HFFc6 (cell line): ENCODE measurements at regions not wholly inside any gene's neighbourhood (a gene's known extent, or its start where the extent isn't known, plus 50 kb on each side); places are given as distances from the start of the nearest gene placed in this dataset.

ENCODE experiments used
- DNase-seq: peaks from one replicate; pipeline ENCODE4 v3.0.0-alpha.2; 2018
- H3K27ac Mint-ChIP-seq: 2 replicates; pipeline ENCODE4 v1.8.0; 2020; ENCODE audit warnings: mild to moderate bottlenecking, mixed read lengths
- H3K27me3 Mint-ChIP-seq: 2 replicates; pipeline ENCODE4 v1.8.0; 2021; ENCODE audit warnings: mild to moderate bottlenecking, moderate library complexity, mixed read lengths; ENCODE audit not compliant: insufficient read depth
- H3K36me3 Mint-ChIP-seq: 2 replicates; pipeline ENCODE4 v1.8.0; 2021; ENCODE audit warnings: low read depth, mixed read lengths
- H3K4me1 Mint-ChIP-seq: 2 replicates; pipeline ENCODE4 v1.8.0; 2020; ENCODE audit warnings: low read depth, mixed read lengths
- H3K4me3 Mint-ChIP-seq: 2 replicates; pipeline ENCODE4 v1.8.0; 2020; ENCODE audit warnings: mild to moderate bottlenecking, moderate library complexity, mixed read lengths
- H3K9me3 Mint-ChIP-seq: 2 replicates; pipeline ENCODE4 v1.8.0; 2020; ENCODE audit warnings: mild to moderate bottlenecking, mixed read lengths
- TF ChIP-seq, protein P1 (sequence below): fragments of 200-600 bp; sonication (generic); IDR thresholded peaks from 2 replicates; pipeline ENCODE4 v1.5.0; 2021; ENCODE audit warnings: antibody characterized with exemption, mild to moderate bottlenecking

DNA sequence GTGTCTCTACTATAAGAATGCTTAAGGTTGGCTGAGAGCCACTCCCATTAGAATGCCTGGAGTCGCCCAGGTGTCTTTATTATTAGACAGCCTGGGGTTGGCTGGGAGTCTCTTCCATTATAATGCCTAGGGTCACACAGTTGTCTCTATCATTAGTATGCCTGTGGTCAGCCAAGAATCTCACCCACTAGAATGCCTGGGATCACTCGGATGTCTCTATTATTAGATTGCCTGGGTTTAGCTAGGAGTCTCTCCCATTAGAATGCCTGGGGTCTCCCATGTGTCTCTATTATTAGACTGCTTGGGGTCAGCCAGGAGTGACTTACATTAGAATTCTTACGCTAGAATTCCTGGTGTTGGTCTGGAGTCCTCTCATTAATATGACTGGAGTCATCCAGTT is 2255.3 kb downstream of the TP53TG3F start:
- H3K27ac Mint-ChIP-seq: no peak overlapping the region
- H3K4me1 Mint-ChIP-seq: no peaks in the 10 kb centered on the region
- H3K36me3 Mint-ChIP-seq: no peaks in the 10 kb centered on the region
- H3K9me3 Mint-ChIP-seq: peaks cover 35% of the 10 kb centered on the region
- no peak overlapping the region for H3K4me3 Mint-ChIP-seq
- TF ChIP-seq, protein P1, sequence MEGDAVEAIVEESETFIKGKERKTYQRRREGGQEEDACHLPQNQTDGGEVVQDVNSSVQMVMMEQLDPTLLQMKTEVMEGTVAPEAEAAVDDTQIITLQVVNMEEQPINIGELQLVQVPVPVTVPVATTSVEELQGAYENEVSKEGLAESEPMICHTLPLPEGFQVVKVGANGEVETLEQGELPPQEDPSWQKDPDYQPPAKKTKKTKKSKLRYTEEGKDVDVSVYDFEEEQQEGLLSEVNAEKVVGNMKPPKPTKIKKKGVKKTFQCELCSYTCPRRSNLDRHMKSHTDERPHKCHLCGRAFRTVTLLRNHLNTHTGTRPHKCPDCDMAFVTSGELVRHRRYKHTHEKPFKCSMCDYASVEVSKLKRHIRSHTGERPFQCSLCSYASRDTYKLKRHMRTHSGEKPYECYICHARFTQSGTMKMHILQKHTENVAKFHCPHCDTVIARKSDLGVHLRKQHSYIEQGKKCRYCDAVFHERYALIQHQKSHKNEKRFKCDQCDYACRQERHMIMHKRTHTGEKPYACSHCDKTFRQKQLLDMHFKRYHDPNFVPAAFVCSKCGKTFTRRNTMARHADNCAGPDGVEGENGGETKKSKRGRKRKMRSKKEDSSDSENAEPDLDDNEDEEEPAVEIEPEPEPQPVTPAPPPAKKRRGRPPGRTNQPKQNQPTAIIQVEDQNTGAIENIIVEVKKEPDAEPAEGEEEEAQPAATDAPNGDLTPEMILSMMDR: no peak
- DNase-seq: no peak
- H3K27me3 Mint-ChIP-seq: no peaks in the 10 kb centered on the region; the same call in 1 of the 2 replicates

DNA sequence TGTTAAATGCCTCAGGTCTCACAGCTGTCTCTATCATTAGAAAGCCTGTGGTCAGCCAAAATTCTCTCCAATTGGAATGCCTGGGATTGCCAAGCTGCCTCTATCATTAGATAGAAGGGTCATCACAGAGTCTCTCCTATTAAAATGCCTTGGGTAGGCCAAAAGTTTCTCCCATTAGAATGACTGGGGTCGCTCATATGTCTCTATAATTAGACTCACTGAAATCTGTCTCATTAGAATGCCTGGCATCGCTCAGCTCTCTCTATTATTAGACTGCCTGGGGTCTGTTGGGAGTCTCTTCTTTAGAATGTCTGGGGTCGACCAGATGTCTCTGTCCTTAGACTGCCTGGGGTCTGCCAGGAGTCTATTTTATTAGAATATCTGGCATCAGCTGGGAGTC is 2265.1 kb downstream of the TP53TG3F start:
- H3K9me3 Mint-ChIP-seq: peaks cover 61% of the 10 kb centered on the region
- H3K4me1 Mint-ChIP-seq: no peaks in the 10 kb centered on the region
- no peak overlapping the region for H3K27ac Mint-ChIP-seq
- H3K27me3 Mint-ChIP-seq: no peaks in the 10 kb centered on the region; the same call in 1 of the 2 replicates
- no peak for DNase-seq
- TF ChIP-seq, protein P1: no peak
- peaks cover 4% of the 10 kb centered on the region; the same call in 1 of the 2 replicates for H3K36me3 Mint-ChIP-seq
- H3K4me3 Mint-ChIP-seq: no peak overlapping the region

DNA sequence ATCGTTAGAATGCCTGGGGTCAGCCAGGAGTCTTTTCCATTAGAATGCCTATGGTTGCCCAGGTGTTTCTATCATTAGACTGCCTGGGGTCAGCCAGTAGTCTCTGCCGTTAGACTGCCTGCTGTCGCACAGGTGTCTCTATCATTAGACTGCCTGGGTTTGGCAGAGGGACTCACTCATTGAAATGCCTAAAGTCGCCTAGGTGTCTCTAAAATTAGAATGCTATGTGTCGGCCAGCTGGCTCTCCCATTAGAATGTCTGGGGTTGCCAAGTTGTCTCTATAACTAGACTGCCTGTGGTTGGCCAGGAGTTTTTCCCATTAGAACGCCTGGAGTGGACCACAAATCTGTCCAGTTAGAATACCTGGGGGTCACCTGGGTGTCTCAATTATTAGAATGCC is 2266.5 kb downstream of the TP53TG3F start:
- Mint-ChIP-seq H3K27me3 (no peaks in the 10 kb centered on the region; the same call in 1 of the 2 replicates), H3K27ac (no peak overlapping the region), H3K36me3 (peaks cover 4% of the 10 kb centered on the region; the same call in 1 of the 2 replicates), H3K4me3 (no peak overlapping the region), H3K9me3 (peaks cover 53% of the 10 kb centered on the region), H3K4me1 (no peaks in the 10 kb centered on the region)
- TF ChIP-seq, protein P1: no peak
- no peak for DNase-seq

DNA sequence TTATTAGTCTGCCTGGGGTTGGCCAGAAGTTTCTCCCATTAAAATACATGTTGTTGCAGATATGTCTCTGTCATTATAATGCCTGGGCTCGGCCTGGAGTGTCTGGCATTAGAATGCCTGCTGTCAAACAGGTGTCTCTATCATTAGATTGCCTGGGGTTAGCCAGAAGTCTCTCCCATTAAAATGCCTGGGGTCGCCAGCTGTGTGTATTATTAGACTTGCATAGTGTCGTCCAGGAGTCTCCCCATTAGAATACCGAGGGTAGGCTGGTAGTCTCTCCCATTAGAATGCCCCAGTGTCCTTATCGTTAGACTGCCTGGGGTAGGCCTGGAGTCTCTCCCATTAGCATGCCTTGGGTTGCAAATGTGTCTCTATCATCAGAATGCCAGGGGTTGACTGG is 2270.8 kb downstream of the TP53TG3F start:
- no peaks in the 10 kb centered on the region for H3K4me1 Mint-ChIP-seq
- H3K27me3 Mint-ChIP-seq: no peaks in the 10 kb centered on the region
- H3K9me3 Mint-ChIP-seq: peaks cover 29% of the 10 kb centered on the region
- H3K36me3 Mint-ChIP-seq: no peaks in the 10 kb centered on the region
- TF ChIP-seq, protein P1: no peak
- H3K27ac Mint-ChIP-seq: no peak overlapping the region
- no peak overlapping the region for H3K4me3 Mint-ChIP-seq
- no peak for DNase-seq

DNA sequence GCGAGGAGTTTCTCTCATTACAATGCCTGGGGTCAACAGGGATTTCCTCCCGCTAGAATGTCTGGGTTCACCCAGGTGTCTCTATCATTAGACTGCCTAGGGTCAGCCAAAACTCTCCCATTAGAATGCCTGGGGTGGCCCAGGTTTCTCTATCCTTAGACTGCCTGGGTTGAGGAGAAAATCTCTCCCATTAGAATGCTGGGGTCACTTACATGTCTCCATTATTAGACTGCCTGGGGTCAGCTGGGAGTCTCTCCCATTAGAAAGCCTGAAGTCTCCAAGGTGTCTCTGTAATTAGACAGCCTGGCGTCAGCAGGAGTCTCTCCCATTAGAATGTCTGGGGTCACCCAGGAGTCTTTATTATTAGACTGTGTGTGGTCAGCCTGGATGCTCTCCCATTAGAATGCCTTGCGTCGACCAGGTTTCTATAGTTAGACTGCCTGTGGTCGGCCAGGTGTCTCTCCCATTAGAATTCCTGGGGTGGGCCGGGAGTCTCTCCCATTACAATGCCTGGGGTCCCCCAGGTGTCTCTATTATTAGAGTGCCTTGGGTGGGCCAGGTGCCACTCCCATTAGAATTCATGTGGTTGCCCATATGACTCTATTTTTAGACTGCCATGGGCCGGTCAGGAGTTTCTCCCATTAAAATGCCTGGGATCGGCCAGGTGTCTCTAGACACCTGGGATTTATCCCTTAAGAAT is 2272.1 kb downstream of the TP53TG3F start:
- TF ChIP-seq, protein P1: no peak
- Mint-ChIP-seq H3K9me3 (peaks cover 20% of the 10 kb centered on the region), H3K27me3 (no peaks in the 10 kb centered on the region)

More for the DNA sequence above, 2272.1 kb downstream of the TP53TG3F start:
- no peak overlapping the region for H3K27ac Mint-ChIP-seq
- no peak for DNase-seq
- no peak overlapping the region for H3K4me3 Mint-ChIP-seq
- H3K36me3 Mint-ChIP-seq: no peaks in the 10 kb centered on the region
- H3K4me1 Mint-ChIP-seq: no peaks in the 10 kb centered on the region
